ENCODE measurements at regions not wholly inside any gene's neighbourhood (a gene's known extent, or its start where the extent isn't known, plus 50 kb on each side); places are given as distances from the start of the nearest gene placed in this dataset.

DNA sequence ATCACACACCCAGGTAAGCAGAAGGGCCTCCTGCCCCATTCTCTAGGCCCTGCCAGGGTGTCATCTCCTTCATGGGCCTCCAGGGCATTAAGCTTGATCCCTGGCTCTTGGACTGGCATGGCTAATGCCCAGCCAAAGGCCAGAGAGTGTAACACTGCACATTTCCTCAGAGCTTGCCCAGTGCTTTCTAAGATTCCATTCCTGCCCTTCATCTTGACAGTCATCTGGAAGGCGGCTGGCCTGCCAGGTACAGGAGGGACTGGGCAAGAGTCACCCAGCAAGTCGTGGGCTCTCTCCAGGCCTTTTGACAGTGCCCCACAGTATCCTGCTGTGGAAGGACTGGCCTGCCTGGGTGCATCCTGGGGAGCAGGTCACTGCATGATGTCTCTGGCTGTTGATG, 268.9 kb downstream of the HAUS1 start:
- H3K27ac Mint-ChIP-seq, result no peak overlapping the region
- no peaks in the 10 kb centered on the region for H3K36me3 Mint-ChIP-seq
- no peaks in the 10 kb centered on the region for H3K27me3 Mint-ChIP-seq (ENCODE audit: low read depth)
- no peak for TF ChIP-seq USF1 (CRISPR knock-in tag; IDR thresholded peaks at IDR 0.05)
- TF ChIP-seq ZMAT4 (CRISPR knock-in tag; IDR thresholded peaks at IDR 0.05), result no peak
- TF ChIP-seq IRF2 (CRISPR knock-in tag; IDR thresholded peaks at IDR 0.05; ENCODE audit: borderline replicate concordance, low read depth), result no peak
- no peak for TF ChIP-seq ZNF263 (CRISPR knock-in tag; IDR thresholded peaks at IDR 0.05; ENCODE audit: low read depth)
- TF ChIP-seq RORB (CRISPR knock-in tag; IDR thresholded peaks at IDR 0.05), result no peak
- no peak for TF ChIP-seq EMX1 (CRISPR knock-in tag; IDR thresholded peaks at IDR 0.05)
- TF ChIP-seq MYBL2 (CRISPR knock-in tag; IDR thresholded peaks at IDR 0.05), result no peak
- TF ChIP-seq ZNF423 (CRISPR knock-in tag; IDR thresholded peaks at IDR 0.05), result no peak
- TF ChIP-seq CREB1 (CRISPR knock-in tag; IDR thresholded peaks at IDR 0.05), result no peak
- TF ChIP-seq ZNF219 (CRISPR knock-in tag; IDR thresholded peaks at IDR 0.05; ENCODE audit: borderline replicate concordance), result no peak
- TF ChIP-seq, protein P1, sequence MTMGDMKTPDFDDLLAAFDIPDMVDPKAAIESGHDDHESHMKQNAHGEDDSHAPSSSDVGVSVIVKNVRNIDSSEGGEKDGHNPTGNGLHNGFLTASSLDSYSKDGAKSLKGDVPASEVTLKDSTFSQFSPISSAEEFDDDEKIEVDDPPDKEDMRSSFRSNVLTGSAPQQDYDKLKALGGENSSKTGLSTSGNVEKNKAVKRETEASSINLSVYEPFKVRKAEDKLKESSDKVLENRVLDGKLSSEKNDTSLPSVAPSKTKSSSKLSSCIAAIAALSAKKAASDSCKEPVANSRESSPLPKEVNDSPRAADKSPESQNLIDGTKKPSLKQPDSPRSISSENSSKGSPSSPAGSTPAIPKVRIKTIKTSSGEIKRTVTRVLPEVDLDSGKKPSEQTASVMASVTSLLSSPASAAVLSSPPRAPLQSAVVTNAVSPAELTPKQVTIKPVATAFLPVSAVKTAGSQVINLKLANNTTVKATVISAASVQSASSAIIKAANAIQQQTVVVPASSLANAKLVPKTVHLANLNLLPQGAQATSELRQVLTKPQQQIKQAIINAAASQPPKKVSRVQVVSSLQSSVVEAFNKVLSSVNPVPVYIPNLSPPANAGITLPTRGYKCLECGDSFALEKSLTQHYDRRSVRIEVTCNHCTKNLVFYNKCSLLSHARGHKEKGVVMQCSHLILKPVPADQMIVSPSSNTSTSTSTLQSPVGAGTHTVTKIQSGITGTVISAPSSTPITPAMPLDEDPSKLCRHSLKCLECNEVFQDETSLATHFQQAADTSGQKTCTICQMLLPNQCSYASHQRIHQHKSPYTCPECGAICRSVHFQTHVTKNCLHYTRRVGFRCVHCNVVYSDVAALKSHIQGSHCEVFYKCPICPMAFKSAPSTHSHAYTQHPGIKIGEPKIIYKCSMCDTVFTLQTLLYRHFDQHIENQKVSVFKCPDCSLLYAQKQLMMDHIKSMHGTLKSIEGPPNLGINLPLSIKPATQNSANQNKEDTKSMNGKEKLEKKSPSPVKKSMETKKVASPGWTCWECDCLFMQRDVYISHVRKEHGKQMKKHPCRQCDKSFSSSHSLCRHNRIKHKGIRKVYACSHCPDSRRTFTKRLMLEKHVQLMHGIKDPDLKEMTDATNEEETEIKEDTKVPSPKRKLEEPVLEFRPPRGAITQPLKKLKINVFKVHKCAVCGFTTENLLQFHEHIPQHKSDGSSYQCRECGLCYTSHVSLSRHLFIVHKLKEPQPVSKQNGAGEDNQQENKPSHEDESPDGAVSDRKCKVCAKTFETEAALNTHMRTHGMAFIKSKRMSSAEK (CRISPR knock-in tag; IDR thresholded peaks at IDR 0.05; ENCODE audit: borderline replicate concordance), result no peak
- no peak for TF ChIP-seq ERG (CRISPR knock-in tag; IDR thresholded peaks at IDR 0.05)
- TF ChIP-seq TEAD1 (CRISPR knock-in tag; IDR thresholded peaks at IDR 0.05), result no peak
- TF ChIP-seq TCF7 (CRISPR knock-in tag; IDR thresholded peaks at IDR 0.05; ENCODE audit: low read depth), result no peak
- TF ChIP-seq NR1H2 (CRISPR knock-in tag; IDR thresholded peaks at IDR 0.05), result no peak
- TF ChIP-seq, protein P2, sequence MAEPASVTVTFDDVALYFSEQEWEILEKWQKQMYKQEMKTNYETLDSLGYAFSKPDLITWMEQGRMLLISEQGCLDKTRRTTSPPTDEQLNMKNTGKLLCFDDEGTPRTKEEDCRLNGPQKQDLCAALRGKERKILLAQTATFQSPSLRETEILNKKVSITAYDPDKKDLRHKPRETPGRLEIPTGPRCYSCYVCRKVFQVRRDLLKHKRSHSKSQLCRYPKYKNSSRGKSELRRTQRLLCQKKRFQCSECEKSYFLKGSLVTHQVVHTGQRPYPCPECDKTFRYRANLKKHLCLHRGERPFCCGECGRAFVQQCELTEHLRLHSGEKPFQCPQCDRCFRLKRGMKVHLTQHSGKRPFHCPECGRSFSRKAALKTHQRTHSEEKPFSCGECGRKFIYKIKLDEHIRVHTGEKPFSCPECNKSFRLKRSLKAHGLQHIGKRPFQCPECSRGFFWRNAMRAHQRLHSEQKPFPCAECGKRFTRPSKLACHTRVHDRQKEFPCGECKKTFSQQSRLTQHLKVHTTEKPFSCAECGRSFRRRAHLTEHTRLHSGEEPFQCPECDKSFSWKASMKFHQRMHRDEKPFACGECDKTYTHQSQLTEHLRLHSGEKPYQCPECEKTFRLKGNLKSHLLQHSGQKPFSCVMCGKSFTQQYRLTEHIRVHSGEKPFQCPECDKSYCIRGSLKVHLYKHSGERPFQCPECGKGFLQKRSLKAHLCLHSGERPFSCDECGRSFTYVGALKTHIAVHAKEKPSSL (CRISPR knock-in tag; conservative IDR thresholded peaks at IDR 0.05), result no peak
- TF ChIP-seq HMGA2 (CRISPR knock-in tag; IDR thresholded peaks at IDR 0.05), result no peak
- TF ChIP-seq ZNF512 (CRISPR knock-in tag; IDR thresholded peaks at IDR 0.05; ENCODE audit: borderline replicate concordance), result no peak
- TF ChIP-seq GABPB1 (CRISPR knock-in tag; IDR thresholded peaks at IDR 0.05), result no peak
- H3K4me1 Mint-ChIP-seq, result peaks cover 14% of the 10 kb centered on the region
- ATAC-seq, result no peak
- DNase-seq (ENCODE audit: low spot score), result no peak
- ChIA-PET CTCF (interaction anchor here (0.9 to 1.7 kb wide), 6 partner anchors 20 to 200 kb away, joined by 3 to 7 read pairs (median 4); no protein-coding TSS in a partner anchor), POLR2A (no interaction called here)
- no peaks in the 10 kb centered on the region for H3K9me3 Mint-ChIP-seq
- H3K4me3 Mint-ChIP-seq, result no peak overlapping the region
